Activated CD8-positive, alpha-beta memory T cell treated with anti-CD3 and anti-CD28 coated beads, Interleukin-2, amount 50 U/mL, for 24 hours (primary cell): ENCODE measurements at regions not wholly inside any gene's neighbourhood (a gene's known extent, or its start where the extent isn't known, plus 50 kb on each side); places are given as distances from the start of the nearest gene placed in this dataset.

Source experiments
- DNase-seq: peaks from one replicate; pipeline ENCODE4 v3.0.0-alpha.2; 2020; ENCODE audit errors: extremely low read depth

GRCh38 chr16:51392521-51393187, 241.6 kb upstream of the SALL1 start:
- DNase-seq: no peak

- no peak for DNase-seq
Observed at GRCh38 chr16:51391798-51392511, 240.9 kb upstream of the SALL1 start.

- no peak for DNase-seq
Observed at GRCh38 chr16:51390877-51391276, 239.8 kb upstream of the SALL1 start.

GRCh38 chr16:51389881-51390280, 238.8 kb upstream of the SALL1 start:
- no peak for DNase-seq

GRCh38 chr16:51388516-51388951, 237.5 kb upstream of the SALL1 start:
- DNase-seq: no peak

- no peak for DNase-seq
Observed at GRCh38 chr16:51383909-51384308, 232.8 kb upstream of the SALL1 start.

GRCh38 chr16:51382940-51383339, 231.9 kb upstream of the SALL1 start:
- DNase-seq: no peak

- no peak for DNase-seq
Observed at GRCh38 chr16:51382211-51382610, 231.1 kb upstream of the SALL1 start.

GRCh38 chr16:51376080-51376479, 225.0 kb upstream of the SALL1 start:
- DNase-seq: no peak

GRCh38 chr16:51374790-51375189, 223.7 kb upstream of the SALL1 start:
- DNase-seq: no peak

GRCh38 chr16:51374346-51374745, 223.3 kb upstream of the SALL1 start:
- DNase-seq: no peak

- no peak for DNase-seq
Observed at GRCh38 chr16:51365715-51366114, 214.6 kb upstream of the SALL1 start.

- DNase-seq: no peak
Observed at GRCh38 chr16:51359141-51359955, 208.3 kb upstream of the SALL1 start.

GRCh38 chr16:51357839-51358238, 206.8 kb upstream of the SALL1 start:
- no peak for DNase-seq

- no peak for DNase-seq
Observed at GRCh38 chr16:51355875-51356274, 204.8 kb upstream of the SALL1 start.

GRCh38 chr16:51355195-51355594, 204.1 kb upstream of the SALL1 start:
- DNase-seq: no peak

GRCh38 chr16:51353055-51353454, 202.0 kb upstream of the SALL1 start:
- no peak for DNase-seq

GRCh38 chr16:51349626-51350025, 198.6 kb upstream of the SALL1 start:
- DNase-seq: no peak

- DNase-seq: no peak
Observed at GRCh38 chr16:51343411-51343810, 192.3 kb upstream of the SALL1 start.

- DNase-seq: no peak
Observed at GRCh38 chr16:51341204-51341603, 190.1 kb upstream of the SALL1 start.

GRCh38 chr16:51337662-51338061, 186.6 kb upstream of the SALL1 start:
- DNase-seq: no peak

- DNase-seq: no peak
Observed at GRCh38 chr16:51328733-51329132, 177.7 kb upstream of the SALL1 start.

- DNase-seq: no peak
Observed at GRCh38 chr16:51327001-51327400, 175.9 kb upstream of the SALL1 start.
